ENCODE measurements at regions not wholly inside any gene's neighbourhood (a gene's known extent, or its start where the extent isn't known, plus 50 kb on each side); places are given as distances from the start of the nearest gene placed in this dataset.

DNA sequence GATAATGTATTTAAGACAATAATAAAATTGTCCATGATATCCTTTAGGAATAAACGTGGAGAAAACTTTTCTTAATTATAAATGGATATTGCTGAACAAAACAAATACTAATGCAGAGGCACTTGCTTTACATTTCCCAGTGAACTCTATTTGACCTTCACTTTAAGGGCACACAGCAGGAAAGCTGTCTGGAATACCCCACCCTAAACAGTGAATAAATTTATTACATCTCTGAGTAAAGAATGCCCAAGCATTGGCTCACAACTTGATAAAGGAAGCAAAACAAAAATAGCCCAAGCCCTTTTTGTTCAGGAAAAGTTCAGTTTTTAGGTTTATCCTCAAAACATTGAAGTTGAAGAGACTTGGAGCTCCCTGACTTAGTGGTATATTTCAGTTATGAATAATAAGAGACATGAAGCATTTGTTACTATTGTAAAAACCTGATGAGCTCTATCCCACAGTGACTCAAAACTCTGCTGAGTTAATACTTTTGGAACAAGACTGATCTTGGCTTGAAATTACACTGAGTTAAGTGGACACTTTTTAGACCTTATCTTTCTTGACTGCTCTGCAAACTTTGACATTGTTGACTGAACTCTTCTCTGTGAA, 353.9 kb downstream of the BCKDHB start:
- H3K4me3 ChIP-seq (ENCODE audit: low read depth, low read length): no peak overlapping the region
- TF ChIP-seq, protein P1, sequence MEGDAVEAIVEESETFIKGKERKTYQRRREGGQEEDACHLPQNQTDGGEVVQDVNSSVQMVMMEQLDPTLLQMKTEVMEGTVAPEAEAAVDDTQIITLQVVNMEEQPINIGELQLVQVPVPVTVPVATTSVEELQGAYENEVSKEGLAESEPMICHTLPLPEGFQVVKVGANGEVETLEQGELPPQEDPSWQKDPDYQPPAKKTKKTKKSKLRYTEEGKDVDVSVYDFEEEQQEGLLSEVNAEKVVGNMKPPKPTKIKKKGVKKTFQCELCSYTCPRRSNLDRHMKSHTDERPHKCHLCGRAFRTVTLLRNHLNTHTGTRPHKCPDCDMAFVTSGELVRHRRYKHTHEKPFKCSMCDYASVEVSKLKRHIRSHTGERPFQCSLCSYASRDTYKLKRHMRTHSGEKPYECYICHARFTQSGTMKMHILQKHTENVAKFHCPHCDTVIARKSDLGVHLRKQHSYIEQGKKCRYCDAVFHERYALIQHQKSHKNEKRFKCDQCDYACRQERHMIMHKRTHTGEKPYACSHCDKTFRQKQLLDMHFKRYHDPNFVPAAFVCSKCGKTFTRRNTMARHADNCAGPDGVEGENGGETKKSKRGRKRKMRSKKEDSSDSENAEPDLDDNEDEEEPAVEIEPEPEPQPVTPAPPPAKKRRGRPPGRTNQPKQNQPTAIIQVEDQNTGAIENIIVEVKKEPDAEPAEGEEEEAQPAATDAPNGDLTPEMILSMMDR (IDR thresholded peaks at IDR 0.05; ENCODE audit: insufficient read depth, low read length, severe bottlenecking): no peak
- peak; percentile 46 for DNase-seq (ENCODE audit: low read depth)
- no peak for FAIRE-seq
- no peaks in the 10 kb centered on the region for H3K36me3 ChIP-seq (ENCODE audit: control insufficient read depth, insufficient read depth, low read length)
- H3K27me3 ChIP-seq (ENCODE audit: control insufficient read depth, insufficient read depth, low read length): no peaks in the 10 kb centered on the region

DNA sequence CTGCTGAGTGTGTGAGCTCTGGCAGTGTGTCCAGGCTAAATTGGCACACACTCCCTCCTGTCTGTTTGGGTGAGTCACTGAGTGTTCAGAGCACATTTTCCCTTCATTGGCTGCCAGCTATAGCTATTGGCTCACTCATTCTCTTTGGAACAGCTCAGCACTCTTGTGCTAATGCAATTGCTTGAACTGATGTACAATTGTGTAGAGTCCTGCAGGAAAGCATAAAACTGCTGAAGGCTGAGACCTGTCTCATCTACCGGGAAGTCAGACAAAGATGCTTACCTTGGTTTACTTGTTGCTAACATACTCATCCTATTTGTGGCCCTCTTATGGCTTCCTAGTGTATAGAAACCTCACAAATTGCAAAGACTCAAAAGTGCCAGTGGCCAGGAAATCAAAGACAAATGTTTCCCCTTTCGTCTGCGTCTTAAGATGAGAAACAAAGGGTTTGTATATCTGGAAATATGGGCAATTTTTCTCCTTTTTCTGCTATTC, 351.0 kb downstream of the BCKDHB start:
- Histone ChIP-seq H3K27me3 (ENCODE audit: control insufficient read depth, insufficient read depth, low read length) (no peaks in the 10 kb centered on the region), H3K4me3 (ENCODE audit: low read depth, low read length) (no peak overlapping the region), H3K36me3 (ENCODE audit: control insufficient read depth, insufficient read depth, low read length) (no peaks in the 10 kb centered on the region)
- DNase-seq (ENCODE audit: low read depth) (peak; percentile 96), FAIRE-seq (peak; percentile 100)
- TF ChIP-seq, protein P1 (IDR thresholded peaks at IDR 0.05; ENCODE audit: insufficient read depth, low read length, severe bottlenecking): no peak

DNA sequence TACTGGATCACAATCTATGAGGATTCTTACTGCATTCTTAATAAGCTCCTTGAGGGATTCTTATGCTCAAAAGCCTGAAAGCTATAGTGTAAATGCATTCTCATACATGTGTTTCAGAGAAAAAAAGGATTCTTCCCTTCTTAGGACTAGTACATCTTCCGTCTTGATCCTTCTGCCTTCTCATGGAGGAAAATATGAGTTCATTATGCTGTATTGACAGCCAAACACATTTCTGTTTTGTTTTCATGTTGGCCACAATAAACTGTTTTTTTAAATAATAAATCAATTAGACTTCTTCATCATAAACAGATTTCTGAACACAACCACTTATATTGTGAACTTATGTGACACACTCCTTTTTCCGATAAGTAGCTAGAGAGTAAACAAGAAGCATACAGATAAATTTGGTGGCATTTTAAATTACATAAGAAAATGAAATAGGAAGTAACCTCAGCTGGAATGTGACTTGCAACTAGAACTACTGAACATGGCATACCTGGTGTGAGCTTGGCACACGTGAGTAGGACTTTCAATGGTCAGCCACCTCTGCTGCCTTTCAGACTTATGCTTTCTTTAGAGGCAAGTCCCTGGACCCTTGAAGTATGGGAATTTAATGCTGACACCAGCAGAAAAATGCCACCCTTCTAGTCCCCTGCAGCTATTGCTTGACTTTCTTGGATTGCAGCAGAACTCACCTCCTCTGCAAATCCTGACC, 350.4 kb downstream of the BCKDHB start:
- Histone ChIP-seq H3K27me3 (ENCODE audit: control insufficient read depth, insufficient read depth, low read length) (no peaks in the 10 kb centered on the region), H3K4me3 (ENCODE audit: low read depth, low read length) (no peak overlapping the region), H3K36me3 (ENCODE audit: control insufficient read depth, insufficient read depth, low read length) (no peaks in the 10 kb centered on the region)
- TF ChIP-seq, protein P1 (IDR thresholded peaks at IDR 0.05; ENCODE audit: insufficient read depth, low read length, severe bottlenecking): no peak
- DNase-seq (ENCODE audit: low read depth) (no peak), FAIRE-seq (no peak)

DNA sequence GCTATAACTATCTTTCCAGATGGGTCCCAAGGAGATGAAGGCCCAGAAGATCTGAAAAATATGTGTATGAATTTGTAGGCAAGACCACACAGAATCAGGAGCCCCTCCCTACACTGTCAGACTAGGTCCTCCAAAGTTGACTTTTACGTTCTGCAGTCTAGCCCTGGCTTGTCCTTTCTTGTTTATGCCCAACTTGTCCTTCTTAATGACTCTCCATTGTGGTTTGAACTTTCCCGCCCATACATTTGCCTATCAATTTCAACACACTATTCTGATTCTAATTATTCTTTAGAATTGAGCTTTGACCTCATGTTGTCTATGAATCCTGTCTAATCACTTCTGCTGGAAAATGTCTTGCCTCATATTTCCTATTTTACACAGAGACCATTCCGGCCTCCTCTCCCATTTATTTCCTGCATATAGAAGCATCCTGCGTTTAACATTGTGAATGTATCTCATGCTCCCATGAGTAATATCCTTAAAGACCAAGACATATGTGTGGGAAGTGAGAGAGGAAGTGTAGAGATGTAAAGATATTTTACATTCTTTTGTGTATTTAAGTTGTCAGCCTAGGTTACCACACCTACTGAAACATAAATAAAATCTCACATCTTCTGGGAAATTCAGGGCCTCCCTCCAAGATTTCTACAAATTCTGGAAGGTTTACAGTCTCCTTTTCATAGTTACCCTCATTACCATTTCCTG, 348.3 kb downstream of the BCKDHB start:
- no peak overlapping the region for H3K4me3 ChIP-seq (ENCODE audit: low read depth, low read length)
- DNase-seq (ENCODE audit: low read depth) (peak; percentile 87), FAIRE-seq (no peak)
- no peaks in the 10 kb centered on the region for H3K36me3 ChIP-seq (ENCODE audit: control insufficient read depth, insufficient read depth, low read length)
- H3K27me3 ChIP-seq (ENCODE audit: control insufficient read depth, insufficient read depth, low read length): no peaks in the 10 kb centered on the region
- TF ChIP-seq, protein P1 (IDR thresholded peaks at IDR 0.05; ENCODE audit: insufficient read depth, low read length, severe bottlenecking): no peak

DNA sequence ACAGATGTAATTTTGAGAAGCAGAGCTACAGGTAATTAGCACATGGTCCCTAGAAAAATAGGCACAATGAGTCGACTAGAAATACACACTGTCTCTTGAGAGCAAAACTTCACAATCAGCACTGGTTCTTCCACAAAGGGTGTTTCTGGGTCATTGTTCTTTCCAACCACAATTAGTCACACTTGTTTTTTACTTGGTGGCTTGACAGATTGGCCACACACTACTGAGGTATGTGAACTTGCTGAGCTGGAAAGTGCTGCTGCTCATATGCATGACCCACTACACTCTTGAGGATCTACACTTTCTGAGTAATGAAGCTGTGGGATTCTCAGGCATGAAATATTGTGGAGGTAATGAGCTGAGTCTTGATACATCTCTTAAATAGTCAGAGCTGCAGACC, 347.7 kb downstream of the BCKDHB start:
- peak; percentile 99 for DNase-seq (ENCODE audit: low read depth)
- no peak overlapping the region for H3K4me3 ChIP-seq (ENCODE audit: low read depth, low read length)
- no peaks in the 10 kb centered on the region for H3K36me3 ChIP-seq (ENCODE audit: control insufficient read depth, insufficient read depth, low read length)
- no peaks in the 10 kb centered on the region for H3K27me3 ChIP-seq (ENCODE audit: control insufficient read depth, insufficient read depth, low read length)
- peak; percentile 95 for FAIRE-seq
- TF ChIP-seq, protein P1 (IDR thresholded peaks at IDR 0.05; ENCODE audit: insufficient read depth, low read length, severe bottlenecking): no peak
